ENCODE measurements at regions not wholly inside any gene's neighbourhood (a gene's known extent, or its start where the extent isn't known, plus 50 kb on each side); places are given as distances from the start of the nearest gene placed in this dataset.
"Not testable (repeated sequence)": the region's sequence is repeated elsewhere in the genome, so short reads cannot be mapped to it uniquely, and the experiment has no call there.

DNA sequence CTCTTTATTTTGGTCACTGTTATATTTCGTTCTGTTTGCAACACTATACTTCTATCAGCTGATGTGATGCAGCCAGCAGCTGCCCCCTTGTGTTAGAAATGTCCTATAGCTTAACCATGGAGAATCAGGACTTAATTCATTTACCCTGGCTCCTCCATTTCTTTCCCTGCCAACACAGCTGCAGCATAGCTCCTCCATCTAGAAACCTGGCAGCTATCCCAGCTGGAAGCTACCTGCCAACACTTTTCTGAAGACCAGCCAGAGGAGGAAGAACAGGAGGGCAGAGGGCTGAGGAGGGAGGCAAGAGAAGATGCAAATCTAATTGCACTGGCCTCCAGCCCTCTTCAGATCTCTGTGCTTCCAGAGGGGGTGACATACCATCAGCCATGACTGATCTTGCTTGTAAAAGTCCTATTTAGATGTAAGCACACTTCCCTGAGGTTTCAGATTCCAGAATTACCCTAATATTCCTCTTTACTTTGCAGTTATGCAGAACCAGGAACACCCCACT lies 156.8 kb upstream of the TMEM260 start:
- peak; percentile 63 for DNase-seq

DNA sequence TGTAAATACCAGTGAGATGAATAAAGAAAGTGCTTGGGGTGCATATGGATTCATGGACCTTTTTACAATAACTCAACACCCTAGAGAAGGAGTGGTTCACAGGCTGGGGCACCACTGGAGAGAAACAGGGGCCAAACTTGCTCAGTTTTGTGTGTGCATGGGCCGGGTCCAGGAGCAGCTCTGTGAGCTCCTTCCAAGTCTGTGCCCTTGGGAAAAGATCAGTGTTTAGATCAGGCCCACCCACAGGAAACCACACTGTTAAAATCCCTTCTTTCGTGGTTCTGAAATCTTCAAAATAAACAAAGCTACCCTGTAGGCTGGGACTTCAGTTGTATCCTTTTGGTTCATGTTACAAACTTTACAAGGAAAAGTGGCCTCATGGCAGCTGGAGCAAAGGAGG lies 156.1 kb upstream of the TMEM260 start:
- DNase-seq = peak; percentile 53

DNA sequence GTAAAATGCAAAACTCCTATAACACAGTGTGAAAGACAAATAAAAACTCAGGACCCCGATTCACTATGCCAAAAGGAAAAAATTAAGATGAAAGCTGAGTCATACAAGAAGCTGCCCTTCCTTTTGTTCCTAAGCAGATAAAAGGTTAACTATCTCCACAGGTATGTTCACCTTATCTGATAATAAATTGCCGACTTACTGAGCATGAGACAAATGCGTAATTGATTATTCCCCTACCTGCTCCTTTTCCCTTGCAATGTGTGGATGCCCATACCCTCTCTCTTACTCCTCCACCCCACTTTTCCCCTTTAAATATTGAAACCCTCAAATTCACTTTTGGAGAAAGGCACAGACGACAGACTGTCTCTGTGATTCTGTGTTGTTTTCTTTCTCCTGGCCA lies 148.6 kb upstream of the TMEM260 start:
- DNase-seq = no peak

DNA sequence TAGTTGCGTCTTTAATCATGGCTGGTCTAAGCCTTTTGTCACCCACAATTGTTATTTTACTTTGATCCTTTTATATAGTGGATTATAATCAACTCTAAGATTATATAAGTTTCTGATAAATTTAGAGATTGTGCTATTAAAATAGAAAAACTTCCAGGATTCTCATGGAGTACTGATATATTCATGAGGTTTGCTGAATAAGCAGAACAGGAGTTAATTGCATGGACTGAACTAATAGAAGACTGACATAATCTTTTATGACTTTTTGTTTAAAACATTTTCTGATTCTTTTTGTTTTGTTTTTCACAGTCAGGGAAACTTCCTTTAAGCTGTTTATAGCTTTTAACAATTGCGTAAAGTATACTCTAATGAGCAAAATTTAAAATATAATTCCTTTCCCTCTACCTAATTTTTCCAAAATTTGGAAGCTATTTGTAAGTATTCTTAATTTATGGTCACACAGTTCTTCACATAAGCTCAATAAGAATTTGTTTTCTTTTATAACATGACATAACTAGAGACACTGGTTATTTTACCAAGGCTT lies 129.9 kb upstream of the TMEM260 start:
- no peak for DNase-seq

DNA sequence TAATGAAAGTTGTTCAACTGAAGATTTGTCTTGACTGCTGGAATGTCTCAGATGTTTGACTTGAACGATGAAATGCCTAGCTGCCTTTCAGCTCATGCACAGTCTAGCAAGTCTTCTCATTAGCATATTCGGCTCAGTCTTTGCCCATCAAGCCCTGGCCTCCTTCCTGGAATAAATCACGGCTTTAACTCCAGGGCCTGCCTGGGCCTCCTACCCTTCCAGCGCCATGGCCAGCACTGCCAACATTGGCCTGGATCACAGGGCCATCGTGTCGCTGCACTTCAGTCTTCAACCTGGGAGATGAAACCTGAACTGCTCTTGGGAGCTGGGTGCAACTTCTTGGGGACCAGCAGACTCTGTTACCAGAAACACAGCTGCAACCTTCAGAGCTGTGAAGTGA lies 126.7 kb upstream of the TMEM260 start:
- DNase-seq = no peak

DNA sequence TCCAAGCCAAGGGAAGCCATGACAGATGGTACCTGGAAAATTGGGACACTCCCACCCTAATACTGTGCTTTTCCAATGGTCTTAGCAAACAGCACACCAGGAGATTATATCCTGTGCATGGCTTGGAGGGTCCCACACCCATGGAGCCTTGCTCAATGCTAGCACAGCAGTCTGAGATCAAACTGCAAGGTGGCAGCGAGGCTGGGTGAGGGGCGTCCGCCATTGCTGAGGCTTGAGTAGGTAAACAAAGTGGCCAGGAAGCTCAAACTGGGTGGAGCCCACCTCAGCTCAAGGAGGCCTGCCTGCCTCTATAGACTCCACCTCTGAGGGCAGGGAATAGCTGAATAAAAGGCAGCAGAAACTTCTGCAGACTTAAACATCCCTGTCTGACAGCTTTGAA lies 124.9 kb upstream of the TMEM260 start:
- not testable (repeated sequence) for DNase-seq

DNA sequence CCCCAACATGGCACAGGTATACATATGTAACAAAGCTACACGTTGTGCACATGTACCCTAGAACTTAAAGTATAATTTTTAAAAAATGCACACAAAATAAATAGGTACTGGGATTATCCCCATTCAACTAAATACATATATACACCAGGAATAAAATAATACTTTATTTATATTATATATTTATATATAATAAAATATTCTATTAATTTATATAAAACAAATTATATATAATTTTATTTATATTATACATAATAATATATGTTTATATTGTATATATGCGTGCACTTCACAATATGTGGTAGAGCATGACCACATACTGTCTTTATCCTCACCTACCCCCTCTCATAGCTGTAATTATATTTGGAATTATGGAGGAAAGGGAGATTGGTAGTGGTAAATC lies 119.1 kb upstream of the TMEM260 start:
- DNase-seq = no peak

DNA sequence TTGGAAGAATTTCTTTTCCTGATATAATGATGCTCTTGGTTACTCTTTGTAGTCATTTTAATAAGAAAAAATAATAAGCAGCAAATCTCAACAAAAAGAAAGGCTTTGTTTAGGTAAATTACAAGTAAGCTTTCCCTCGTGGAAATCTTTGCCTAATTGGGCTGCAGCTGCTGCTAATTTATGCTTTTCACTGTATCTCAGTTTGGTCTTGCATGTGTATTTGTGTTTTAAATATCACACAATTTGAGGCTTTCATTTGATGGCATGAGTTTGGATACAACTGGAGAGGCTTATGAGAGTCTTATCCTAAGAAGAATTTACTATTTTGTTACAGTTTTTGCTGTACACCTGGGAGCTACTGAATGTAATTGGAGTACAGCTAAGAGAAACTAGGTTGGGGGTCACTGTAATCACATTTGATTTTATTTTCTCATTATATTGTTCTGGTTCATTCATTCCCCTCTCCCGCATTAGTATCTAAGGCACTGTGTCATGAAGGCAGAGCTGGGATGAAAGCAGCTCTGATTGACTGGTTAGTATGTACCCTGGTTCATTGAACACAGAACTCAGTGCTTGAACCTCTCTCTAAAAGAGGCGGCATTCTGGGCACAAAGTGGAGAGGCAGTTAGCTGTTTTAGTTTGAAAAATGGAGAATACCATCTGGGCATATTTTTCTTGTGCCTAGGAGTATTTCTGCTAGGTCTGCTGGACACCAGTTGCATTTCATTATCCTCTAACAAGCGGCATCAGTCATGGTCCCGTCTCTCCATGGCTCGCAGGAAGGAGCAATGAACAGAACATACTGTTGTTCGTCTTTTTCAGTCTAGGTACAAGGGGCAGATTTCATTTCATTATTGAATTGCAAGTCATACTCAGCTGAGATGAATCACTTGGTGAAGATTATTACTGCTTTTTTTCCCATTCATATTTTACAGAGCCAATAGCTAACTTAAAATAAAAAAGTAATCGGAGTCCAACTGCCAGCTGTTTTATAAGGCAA lies 118.0 kb upstream of the TMEM260 start:
- no peak for DNase-seq

DNA sequence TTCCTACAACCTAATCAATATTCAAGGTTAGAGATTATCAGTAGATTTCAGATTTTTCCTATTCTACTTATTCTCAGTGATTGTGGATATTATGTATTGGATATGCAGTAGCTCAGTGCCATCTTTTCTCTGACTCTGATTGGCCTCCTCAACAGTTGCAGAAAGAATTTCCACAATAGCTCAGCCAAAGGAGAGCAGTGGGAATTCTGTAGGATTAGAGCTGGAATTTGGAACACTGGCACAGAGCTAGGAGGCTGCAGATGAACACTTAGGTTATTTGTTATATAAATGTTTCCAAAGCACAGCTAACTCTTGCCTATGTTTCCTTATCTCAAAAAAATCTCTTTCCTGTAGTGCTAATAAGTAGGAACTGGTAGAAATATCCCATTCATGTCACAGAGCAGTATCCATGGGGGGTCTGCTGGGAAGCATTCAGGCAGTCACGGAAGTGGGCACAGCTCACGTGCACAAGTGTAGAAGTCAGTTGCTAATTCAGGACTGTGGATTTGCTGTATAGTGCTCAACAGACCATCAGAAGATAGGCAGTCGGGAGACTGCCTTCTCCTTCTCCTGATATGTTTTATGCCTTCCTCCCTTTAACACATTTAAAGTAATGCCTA lies 116.2 kb upstream of the TMEM260 start:
- no peak for DNase-seq

DNA sequence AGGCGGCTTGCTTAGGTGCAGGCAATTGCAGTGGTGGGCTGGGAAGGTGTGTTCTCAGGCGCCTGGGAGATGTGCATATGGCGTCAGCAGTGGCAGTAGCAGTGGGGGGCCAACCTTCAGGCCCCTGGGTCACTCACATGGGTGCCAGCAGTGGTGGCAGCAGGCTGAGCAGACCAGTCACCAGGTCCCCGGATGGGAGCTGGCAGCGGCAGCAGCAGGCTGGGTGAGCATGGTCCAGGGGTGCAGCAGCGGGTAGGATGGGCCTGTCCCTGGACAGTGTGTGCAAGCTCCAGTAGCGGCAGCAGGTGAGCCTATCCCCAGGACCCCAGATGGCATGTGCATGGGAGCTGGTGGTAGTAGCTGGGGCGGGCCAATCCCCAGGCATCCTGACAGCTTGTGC lies 108.5 kb upstream of the TMEM260 start:
- no peak for DNase-seq

DNA sequence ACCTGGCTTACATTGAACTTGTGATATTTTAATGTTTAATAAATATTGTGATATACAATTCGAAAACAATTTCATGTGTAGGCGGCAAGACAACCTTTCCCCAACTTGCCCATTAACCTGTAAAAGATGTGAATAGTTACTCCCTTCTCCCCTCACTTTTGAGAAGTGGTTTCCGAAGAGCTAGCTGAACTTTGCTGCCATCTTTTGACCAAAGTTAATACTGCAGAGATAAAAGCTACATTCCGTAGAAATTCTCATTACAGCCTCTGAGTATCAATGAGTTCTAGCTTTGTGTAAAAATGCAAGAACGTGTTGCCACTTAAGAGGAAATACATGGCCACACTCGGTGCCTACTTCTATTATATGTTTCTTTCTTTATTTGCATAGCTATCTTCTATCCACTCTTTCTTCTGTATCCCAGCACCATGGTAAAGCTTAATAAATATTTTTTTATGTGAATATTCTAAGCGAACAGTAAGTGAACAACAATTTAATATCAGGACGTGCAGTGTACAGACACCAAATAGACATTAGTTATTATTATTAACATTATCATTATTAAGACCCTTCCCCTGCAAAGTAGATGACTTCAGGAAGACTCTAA lies 105.1 kb upstream of the TMEM260 start:
- DNase-seq = peak; percentile 39

DNA sequence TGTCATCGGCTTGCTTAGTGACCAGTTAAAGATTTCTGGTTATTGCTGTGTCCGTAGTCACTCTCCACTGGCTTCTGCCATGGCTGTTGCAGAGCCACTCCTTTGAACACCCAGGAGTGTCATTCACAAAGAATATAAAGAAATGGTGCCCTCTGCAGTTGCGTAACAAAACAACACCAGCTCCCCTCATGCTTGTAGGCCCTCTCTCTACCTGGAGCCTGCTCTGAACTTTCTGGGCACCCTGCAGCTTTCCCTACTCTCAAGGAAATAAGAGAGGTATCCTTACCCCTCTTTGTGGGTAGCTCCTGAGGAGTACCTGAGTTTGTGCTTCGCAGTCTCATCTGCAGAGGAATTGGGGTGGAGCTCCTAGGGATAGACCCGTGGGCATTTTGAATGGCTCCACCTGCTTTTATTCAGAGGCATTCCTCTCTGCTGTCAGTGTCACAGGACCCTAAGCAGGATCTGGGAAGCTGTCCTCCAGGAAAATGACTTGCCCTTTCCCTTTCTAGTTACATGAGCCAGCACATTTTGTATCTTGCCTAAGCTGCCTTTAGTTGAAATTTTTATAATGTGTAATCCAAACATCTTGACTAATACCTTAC lies 97.2 kb upstream of the TMEM260 start:
- no peak for DNase-seq

DNA sequence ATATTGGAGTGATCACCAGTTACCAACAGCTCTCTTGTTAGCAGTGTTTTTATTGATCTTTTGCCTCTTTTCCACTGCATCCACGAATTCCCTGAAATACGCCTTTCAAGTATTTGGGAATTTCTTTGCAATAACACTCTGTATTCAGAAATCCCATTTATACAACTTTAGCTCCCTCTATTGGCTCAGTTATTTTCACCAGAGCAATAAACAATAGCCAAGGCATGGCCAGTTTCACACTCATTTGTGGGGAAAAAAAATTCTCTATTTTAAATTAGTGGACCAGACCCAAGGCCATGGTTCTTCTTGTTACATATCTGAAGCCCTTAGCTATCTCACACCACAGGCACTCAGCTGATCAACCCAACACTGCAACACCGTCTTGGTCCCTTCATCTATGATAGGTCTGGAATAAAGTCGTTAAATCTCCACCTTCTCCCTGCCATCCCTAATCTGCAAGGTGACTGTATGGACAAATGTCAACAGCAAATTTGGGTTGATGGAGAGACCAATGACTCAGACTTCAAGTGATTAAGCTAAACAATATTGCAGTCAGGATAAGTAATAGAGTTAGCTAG lies 92.4 kb upstream of the TMEM260 start:
- peak; percentile 23 for DNase-seq

DNA sequence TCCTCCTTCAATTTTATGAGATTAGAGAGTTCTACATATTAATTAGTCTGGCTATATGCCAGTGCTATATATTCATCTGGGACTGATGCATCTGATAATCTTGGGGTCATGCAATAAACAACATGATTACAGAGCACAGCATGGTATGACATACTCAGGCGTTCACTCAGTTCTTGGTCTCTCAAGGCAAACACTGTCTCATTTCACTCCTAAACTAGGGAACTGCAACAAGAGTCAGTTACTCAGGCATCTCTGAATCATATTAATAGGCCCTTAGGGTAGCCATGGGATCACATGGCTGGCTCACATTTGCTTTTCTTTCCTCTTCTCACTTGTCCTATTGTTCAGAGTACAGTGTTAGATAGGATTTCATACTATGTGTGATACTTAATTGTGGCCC lies 91.8 kb upstream of the TMEM260 start:
- peak; percentile 25 for DNase-seq

DNA sequence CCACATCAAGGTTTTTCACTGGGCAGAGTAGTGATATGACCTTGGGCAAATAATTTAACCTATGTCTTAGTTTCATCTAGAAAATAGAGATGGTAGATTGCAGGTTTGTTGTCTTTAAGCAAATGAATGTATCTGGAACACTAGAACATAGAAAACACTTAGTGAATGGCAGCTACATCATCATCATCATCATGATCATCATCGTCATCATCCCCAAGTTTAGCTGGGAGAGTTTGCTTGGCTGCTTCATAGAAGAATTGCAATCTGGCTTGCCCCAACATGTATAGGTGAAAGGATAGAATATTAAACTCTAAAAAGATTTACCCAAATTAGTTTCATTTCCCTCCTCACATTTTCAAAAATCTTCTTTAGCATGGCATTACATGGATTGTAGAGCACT lies 91.3 kb upstream of the TMEM260 start:
- no peak for DNase-seq

DNA sequence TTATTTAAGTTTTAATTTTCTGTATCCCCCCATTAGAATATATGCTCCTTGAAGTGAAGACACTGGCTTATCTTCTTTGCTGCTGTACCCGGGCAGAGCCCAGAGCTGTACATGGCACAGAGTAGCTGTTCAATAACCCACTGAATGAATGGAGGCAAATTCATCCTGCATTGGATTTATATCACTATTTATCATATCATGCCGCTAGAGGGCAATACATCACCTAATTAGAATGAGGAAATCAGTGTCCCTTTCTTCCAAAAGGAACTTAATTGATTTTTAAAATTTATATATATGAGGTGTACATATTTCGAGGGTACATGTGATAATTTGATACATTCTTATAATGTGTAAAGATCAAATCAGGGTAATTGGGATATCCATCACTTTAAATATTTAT lies 89.2 kb upstream of the TMEM260 start:
- DNase-seq = peak; percentile 19

DNA sequence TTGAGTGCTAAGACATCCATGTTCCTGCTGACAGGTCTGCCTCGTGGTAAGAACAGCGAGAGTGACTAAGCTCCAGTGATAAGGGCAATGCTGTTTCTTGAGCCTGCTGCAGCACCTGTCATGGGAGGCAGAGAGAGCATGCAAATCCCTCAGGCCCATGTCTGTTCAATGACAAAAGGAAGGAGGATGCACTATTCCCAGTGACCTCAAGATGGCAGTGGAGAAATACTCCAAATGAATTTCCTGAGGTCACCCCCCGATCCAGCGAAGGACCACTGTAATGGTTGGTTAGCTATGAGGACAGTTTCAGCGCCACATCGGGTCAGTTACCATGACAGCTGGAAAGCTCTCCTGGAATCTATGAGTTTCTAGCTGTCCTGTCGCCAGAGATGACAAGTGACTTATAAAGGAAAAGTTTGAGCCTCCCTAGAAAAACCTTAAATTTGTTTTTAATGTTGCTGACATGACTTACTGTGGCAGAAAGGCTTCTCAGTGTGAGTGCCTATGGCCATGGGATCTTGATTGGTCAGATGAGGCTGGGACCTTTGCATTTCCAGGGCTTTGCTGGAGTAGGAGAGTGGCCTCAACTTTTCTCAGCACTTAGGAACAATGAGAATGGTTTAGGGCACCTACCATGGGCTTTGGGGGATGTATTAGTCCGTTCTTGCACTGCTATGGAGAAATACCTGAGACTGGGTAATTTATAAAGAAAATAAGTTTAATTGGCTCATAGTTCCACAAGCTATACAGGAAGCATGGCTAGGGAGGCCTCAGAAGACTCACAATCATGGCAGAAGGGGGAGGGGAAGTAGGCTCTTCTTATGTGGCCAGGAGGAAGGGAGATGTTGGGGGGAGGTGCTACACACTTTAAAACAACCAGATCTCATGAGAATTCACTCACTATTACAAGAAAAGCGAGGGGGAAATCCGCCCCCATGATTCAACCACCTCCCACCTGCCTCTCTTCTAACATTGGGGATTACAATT lies 88.0 kb upstream of the TMEM260 start:
- DNase-seq = peak; percentile 41

DNA sequence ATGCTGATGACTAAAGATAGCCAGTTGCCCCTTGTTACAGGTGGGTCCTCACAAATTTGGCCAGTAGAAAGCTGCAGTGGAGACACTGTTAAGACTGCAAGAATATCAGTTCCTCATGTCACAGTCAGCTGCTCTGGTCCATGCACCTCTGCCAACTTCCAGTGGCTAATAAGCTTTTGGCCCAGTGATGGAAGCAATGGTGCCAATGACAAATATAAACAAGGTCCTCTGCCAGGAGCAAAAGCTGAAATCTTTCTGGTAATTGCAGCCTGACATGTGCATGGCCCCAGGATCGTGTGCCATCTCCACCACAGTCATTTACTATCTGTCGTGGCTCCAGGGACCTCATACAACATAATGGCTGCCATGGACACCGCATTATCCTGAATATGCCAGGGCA lies 85.4 kb upstream of the TMEM260 start:
- no peak for DNase-seq

DNA sequence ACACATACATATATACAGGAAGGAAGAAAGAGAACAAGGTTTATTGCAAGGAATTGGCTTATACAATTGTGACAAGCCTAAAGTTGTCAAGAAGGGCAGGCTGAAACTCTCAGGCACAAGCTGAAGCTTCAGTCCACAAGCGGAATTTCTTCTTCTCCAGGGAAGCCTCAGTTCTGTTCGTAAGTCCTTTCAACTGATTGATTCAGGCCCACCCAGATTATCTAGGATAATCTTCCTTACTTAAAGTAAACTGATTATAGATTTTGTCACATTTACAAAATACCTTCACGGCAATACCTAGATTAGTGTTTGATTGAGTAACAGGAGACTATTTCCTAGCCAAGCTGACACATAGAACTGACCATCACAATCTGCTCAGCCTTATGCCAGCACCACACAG lies 81.5 kb upstream of the TMEM260 start:
- DNase-seq = no peak

DNA sequence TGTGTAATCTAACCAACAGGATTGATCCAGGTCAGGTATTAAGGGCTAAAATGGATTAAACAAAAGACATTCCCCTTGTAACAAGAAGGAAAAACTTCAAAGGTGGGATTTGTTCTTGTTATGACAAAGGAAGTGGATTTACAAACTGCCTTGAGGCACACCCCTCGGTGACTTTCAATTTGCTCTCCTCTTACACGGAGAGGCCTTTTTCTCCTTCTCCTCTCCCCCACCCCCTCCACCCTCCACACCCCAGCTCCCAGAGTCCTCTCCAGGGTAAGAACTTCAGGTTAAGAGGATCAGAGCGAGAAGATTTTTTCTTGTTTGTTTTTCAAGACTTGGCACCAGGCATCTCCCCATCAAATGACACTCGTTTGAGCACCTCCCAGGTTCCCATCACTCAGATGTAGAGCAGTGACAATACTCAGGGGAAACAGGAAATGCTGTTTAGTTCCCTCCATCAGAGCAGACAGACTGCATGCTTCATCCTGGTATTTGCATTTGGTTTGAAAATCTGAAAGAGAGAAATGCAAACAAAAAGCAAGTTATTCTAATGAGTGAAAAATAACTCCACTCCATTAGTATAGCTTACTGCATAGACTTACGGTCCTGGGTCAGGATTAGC lies 77.6 kb upstream of the TMEM260 start:
- DNase-seq = no peak

DNA sequence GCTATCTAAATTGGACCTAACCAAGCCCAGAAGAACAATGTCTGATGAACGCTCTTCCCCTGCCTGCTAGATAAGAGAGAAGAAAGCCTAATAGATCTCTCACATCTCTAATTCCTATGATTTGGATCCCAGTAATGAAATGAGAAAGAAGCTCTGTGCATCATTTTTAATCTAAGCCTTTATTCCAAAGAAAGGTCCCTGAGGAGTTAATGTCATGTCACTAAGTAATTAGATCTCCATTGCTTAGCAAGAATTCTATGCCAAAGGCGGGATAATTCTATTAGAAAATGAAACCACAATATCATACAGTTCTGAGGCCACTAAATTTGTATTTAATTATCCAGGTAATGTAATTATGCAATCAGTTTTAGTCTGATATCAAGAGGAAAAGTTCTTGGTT lies 74.2 kb upstream of the TMEM260 start:
- DNase-seq = no peak

Data from fibroblast of skin of right quadriceps (primary cell).